Cardiac fibroblast (primary cell): ENCODE measurements at regions not wholly inside any gene's neighbourhood (a gene's known extent, or its start where the extent isn't known, plus 50 kb on each side); places are given as distances from the start of the nearest gene placed in this dataset.
A peak's percentile ranks its signal among the peaks of the same experiment; 100 is the strongest.

Experiments
- DNase-seq, 2 donors: peaks; one replicate each; pipeline versions ENCODE4 v3.0.0 to v3.0.0-alpha.2; 2010; ENCODE audit warnings: low read depth in 2 of 2
- H3K4me3 ChIP-seq, 2 donors: replicated peaks in 1 of 2; 1 replicate in 1 of 2; 2 replicates in 1 of 2; pipeline ENCODE4 v1.5.1; 2011; ENCODE audit warnings: low read depth in 2 of 2, low read length in 2 of 2, mild to moderate bottlenecking in 2 of 2, moderate library complexity in 1 of 2
- CTCF ChIP-seq: IDR thresholded peaks from one replicate; pipeline ENCODE4 v1.5.1; 2011; ENCODE audit warnings: low read depth, mild to moderate bottlenecking, low read length, inconsistent platforms

DNA sequence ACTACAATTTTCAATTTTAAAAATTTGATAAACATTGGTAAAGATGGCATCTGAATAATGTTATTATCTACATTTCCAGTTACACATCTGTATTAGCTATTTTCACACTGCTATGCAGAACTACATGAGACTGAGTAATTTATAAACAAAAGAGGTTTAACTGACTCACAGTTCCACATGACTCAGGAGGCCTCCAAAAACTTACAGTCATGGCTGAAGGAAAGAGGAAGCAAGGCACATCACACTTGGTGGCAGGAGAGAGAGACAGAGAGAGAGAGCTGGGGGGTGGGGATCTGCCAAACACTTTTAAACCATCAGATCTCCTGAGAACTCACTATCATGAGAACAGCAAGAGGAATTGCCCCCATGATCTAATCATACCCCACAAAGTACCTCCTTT, 850.0 kb downstream of the LTN1 start:
- TF ChIP-seq CTCF, result no peak
- DNase-seq, result peak; percentile 46 to 85
- no peak overlapping the region for H3K4me3 ChIP-seq

DNA sequence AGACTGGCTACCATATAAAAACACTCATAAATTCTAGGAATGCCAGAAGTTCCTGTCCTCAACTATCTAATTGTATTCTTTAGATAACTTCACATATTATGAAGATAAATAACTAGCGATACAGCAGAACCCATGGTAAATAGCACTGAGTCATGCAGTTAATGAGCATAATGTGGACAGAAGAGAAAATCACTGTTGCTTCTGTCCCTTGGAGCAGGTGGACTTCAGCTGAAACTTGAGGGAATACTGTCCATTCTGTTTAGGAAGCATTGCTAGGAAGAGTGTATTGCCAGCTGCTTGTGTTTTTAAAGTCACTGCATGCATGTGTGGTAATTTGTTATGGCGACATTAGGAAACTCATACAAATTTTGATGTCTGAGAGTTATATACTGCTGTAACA, 854.4 kb downstream of the LTN1 start:
- H3K4me3 ChIP-seq, result no peak overlapping the region
- no peak for DNase-seq
- no peak for TF ChIP-seq CTCF

GRCh38 chr21:28136656-28137255, 855.9 kb downstream of the LTN1 start:
- no peak for DNase-seq
- H3K4me3 ChIP-seq, result no peak overlapping the region
- no peak for TF ChIP-seq CTCF

- no peak for TF ChIP-seq CTCF
- H3K4me3 ChIP-seq, result no peak overlapping the region
- DNase-seq, result no peak
These were observed 857.0 kb downstream of the LTN1 start for GRCh38 chr21:28135646-28136045.

- H3K4me3 ChIP-seq, result no peak overlapping the region
- no peak for TF ChIP-seq CTCF
- peak in 1 of 2 donors; percentile 73 for DNase-seq
These were observed 859.6 kb downstream of the LTN1 start for GRCh38 chr21:28133116-28133515.

DNA sequence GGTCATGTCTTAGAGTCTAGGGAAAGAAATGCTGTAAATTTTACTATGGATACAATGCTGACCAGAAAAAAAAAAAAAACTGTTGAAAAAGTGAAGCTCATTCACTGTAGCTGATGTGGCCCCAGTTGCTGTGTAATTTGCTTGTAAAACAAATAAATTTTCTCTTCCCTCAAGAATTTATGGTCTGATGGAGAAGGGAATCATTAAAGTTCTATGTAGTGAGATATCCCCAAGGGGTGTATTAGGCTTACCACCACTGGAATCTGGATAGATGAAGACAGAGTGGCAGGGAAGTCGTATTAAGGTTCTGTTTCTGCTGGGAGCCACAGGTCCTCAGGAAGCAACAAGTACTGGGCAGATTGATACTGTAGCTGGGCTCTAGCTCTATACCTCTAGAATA, 860.0 kb downstream of the LTN1 start:
- no peak for TF ChIP-seq CTCF
- DNase-seq, result peak in 1 of 2 donors; percentile 13

DNA sequence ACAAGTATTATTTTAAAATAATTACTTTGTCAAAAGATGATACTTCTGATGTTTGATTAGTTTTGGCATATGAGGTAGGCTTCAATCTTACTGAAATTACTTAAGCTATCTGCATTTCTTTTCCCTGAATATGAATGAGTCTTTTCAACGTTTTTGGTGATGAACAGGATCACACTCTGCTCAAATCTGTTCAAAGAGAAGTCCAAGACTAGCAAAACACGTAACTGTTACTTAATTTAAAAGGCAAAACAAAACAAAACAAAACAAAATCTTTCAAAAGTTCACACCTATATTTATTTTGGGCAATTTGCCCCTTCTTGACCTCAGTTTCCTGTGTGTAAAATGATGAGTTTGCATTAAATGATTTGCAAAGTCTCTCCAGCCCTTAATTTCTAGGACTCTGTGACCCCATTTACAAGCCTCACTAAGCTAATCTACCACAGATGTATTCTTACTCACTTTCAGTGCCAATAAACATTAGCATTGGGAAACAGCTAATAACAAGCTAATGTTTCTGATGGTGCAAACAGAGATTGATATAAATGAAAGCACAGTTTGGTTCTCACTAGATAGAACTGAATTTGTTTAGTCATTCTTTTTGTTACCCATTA, 865.4 kb downstream of the LTN1 start:
- no peak overlapping the region for H3K4me3 ChIP-seq
- no peak for DNase-seq
- no peak for TF ChIP-seq CTCF

More for the DNA sequence above, 860.0 kb downstream of the LTN1 start:
- H3K4me3 ChIP-seq, result no peak overlapping the region
